ENCODE measurements at regions not wholly inside any gene's neighbourhood (a gene's known extent, or its start where the extent isn't known, plus 50 kb on each side); places are given as distances from the start of the nearest gene placed in this dataset.

- no peak for DNase-seq
Measured at GRCh38 chr13:73737214-73737613, 397.0 kb downstream of the KLF12 start.

GRCh38 chr13:73733706-73734105 is 400.5 kb downstream of the KLF12 start:
- DNase-seq = no peak

- DNase-seq = no peak
Measured at GRCh38 chr13:73732350-73732749, 401.9 kb downstream of the KLF12 start.

- DNase-seq = no peak
Measured at GRCh38 chr13:73731564-73731963, 402.6 kb downstream of the KLF12 start.

- no peak for DNase-seq
Measured at GRCh38 chr13:73730014-73730413, 404.2 kb downstream of the KLF12 start.

- DNase-seq = no peak
Measured at GRCh38 chr13:73729046-73729445, 405.2 kb downstream of the KLF12 start.

- DNase-seq = no peak
Measured at GRCh38 chr13:73722120-73722519, 412.1 kb downstream of the KLF12 start.

- DNase-seq = no peak
Measured at GRCh38 chr13:73721571-73721970, 412.6 kb downstream of the KLF12 start.

GRCh38 chr13:73720216-73720840 is 413.9 kb downstream of the KLF12 start:
- DNase-seq = no peak

- no peak for DNase-seq
Measured at GRCh38 chr13:73718246-73718645, 416.0 kb downstream of the KLF12 start.

GRCh38 chr13:73717632-73718031 is 416.6 kb downstream of the KLF12 start:
- DNase-seq = no peak

- no peak for DNase-seq
Measured at GRCh38 chr13:73715911-73716510, 418.2 kb downstream of the KLF12 start.

GRCh38 chr13:73715114-73715910 is 418.9 kb downstream of the KLF12 start:
- no peak for DNase-seq

GRCh38 chr13:73714522-73714921 is 419.7 kb downstream of the KLF12 start:
- DNase-seq = no peak

GRCh38 chr13:73708393-73708985 is 425.7 kb downstream of the KLF12 start:
- peak; percentile 64 for DNase-seq

- DNase-seq = no peak
Measured at GRCh38 chr13:73704587-73704986, 429.6 kb downstream of the KLF12 start.

GRCh38 chr13:73703606-73704005 is 430.6 kb downstream of the KLF12 start:
- no peak for DNase-seq

GRCh38 chr13:73702419-73703071 is 431.7 kb downstream of the KLF12 start:
- DNase-seq = no peak

- no peak for DNase-seq
Measured at GRCh38 chr13:73701160-73701559, 433.0 kb downstream of the KLF12 start.

GRCh38 chr13:73698859-73699258 is 435.3 kb downstream of the KLF12 start:
- DNase-seq = no peak

GRCh38 chr13:73697166-73697565 is 437.0 kb downstream of the KLF12 start:
- no peak for DNase-seq

- DNase-seq = no peak
Measured at GRCh38 chr13:73696713-73697112, 437.5 kb downstream of the KLF12 start.

GRCh38 chr13:73696271-73696670 is 437.9 kb downstream of the KLF12 start:
- DNase-seq = no peak
